GM21717 (cell line): ENCODE measurements at regions not wholly inside any gene's neighbourhood (a gene's known extent, or its start where the extent isn't known, plus 50 kb on each side); places are given as distances from the start of the nearest gene placed in this dataset.

ENCODE experiments used
- ATAC-seq: cut with Tn5 transposase; IDR thresholded peaks from one replicate; pipeline ENCODE4 v1.9.1; 2021; ENCODE audit warnings: mild to moderate bottlenecking, moderate library complexity; ENCODE audit not compliant: unreplicated experiment

GRCh38 chr3:87175732-87176131, 51.4 kb upstream of the CHMP2B start:
- ATAC-seq: no peak

GRCh38 chr3:87173776-87174175, 53.3 kb upstream of the CHMP2B start:
- ATAC-seq: no peak

- no peak for ATAC-seq
Observed at GRCh38 chr3:87173071-87173470, 54.0 kb upstream of the CHMP2B start.

- peak; percentile 88 for ATAC-seq
Observed at GRCh38 chr3:87167628-87168456, 59.3 kb upstream of the CHMP2B start.

- ATAC-seq: no peak
Observed at GRCh38 chr3:87164245-87164644, 62.9 kb upstream of the CHMP2B start.

- ATAC-seq: no peak
Observed at GRCh38 chr3:87161851-87162250, 65.3 kb upstream of the CHMP2B start.

- ATAC-seq: no peak
Observed at GRCh38 chr3:87161417-87161816, 65.7 kb upstream of the CHMP2B start.

- ATAC-seq: no peak
Observed at GRCh38 chr3:87161013-87161412, 66.1 kb upstream of the CHMP2B start.

- no peak for ATAC-seq
Observed at GRCh38 chr3:87158823-87159222, 68.3 kb upstream of the CHMP2B start.

- ATAC-seq: no peak
Observed at GRCh38 chr3:87148020-87148419, 79.1 kb upstream of the CHMP2B start.

GRCh38 chr3:87147562-87147961, 79.5 kb upstream of the CHMP2B start:
- no peak for ATAC-seq

GRCh38 chr3:87145553-87145952, 81.6 kb upstream of the CHMP2B start:
- ATAC-seq: peak; percentile 62

- no peak for ATAC-seq
Observed at GRCh38 chr3:87136066-87136596, 91.0 kb upstream of the CHMP2B start.

- ATAC-seq: no peak
Observed at GRCh38 chr3:87135412-87135811, 91.7 kb upstream of the CHMP2B start.

GRCh38 chr3:87132801-87133200, 94.3 kb upstream of the CHMP2B start:
- no peak for ATAC-seq

GRCh38 chr3:87128006-87128405, 99.1 kb upstream of the CHMP2B start:
- no peak for ATAC-seq

GRCh38 chr3:87127281-87127680, 99.8 kb upstream of the CHMP2B start:
- no peak for ATAC-seq

- ATAC-seq: no peak
Observed at GRCh38 chr3:87126321-87126720, 100.8 kb upstream of the CHMP2B start.

GRCh38 chr3:87125116-87125515, 102.0 kb upstream of the CHMP2B start:
- no peak for ATAC-seq

- ATAC-seq: no peak
Observed at GRCh38 chr3:87122766-87123165, 104.3 kb upstream of the CHMP2B start.

GRCh38 chr3:87121856-87122255, 105.3 kb upstream of the CHMP2B start:
- no peak for ATAC-seq

GRCh38 chr3:87120881-87121280, 106.2 kb upstream of the CHMP2B start:
- ATAC-seq: no peak

- ATAC-seq: no peak
Observed at GRCh38 chr3:87120236-87120635, 106.9 kb upstream of the CHMP2B start.
